ENCODE measurements at regions not wholly inside any gene's neighbourhood (a gene's known extent, or its start where the extent isn't known, plus 50 kb on each side); places are given as distances from the start of the nearest gene placed in this dataset.
"Not testable (repeated sequence)": the region's sequence is repeated elsewhere in the genome, so short reads cannot be mapped to it uniquely, and the experiment has no call there.

DNA sequence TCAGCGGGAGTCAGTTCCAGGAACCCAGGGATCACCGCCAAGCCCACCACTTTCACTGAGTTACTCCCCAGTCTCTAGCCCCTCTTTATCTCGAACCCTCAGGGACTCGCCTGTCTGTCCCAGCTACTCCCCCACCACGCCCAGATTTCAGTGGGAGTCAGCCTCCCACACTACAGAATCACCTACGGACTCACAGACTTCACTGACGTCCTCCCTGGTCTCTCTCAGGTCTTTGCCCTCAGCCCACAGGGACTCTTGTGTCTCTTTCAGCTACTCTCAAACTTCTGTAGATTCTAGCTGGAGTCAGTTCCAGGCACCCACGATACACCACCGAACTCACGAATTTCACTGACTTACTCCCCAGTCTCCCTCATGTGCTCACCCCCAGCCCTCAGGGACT lies 529.2 kb downstream of the CWH43 start:
- TF ChIP-seq, protein P1, sequence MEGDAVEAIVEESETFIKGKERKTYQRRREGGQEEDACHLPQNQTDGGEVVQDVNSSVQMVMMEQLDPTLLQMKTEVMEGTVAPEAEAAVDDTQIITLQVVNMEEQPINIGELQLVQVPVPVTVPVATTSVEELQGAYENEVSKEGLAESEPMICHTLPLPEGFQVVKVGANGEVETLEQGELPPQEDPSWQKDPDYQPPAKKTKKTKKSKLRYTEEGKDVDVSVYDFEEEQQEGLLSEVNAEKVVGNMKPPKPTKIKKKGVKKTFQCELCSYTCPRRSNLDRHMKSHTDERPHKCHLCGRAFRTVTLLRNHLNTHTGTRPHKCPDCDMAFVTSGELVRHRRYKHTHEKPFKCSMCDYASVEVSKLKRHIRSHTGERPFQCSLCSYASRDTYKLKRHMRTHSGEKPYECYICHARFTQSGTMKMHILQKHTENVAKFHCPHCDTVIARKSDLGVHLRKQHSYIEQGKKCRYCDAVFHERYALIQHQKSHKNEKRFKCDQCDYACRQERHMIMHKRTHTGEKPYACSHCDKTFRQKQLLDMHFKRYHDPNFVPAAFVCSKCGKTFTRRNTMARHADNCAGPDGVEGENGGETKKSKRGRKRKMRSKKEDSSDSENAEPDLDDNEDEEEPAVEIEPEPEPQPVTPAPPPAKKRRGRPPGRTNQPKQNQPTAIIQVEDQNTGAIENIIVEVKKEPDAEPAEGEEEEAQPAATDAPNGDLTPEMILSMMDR (conservative IDR thresholded peaks at IDR 0.05) = not testable (repeated sequence)
- not testable (repeated sequence) for TF ChIP-seq EZH2 (IDR thresholded peaks at IDR 0.05; ENCODE audit: low read depth)

Measured in PC-9 (cell line).